ENCODE measurements at regions not wholly inside any gene's neighbourhood (a gene's known extent, or its start where the extent isn't known, plus 50 kb on each side); places are given as distances from the start of the nearest gene placed in this dataset.

DNA sequence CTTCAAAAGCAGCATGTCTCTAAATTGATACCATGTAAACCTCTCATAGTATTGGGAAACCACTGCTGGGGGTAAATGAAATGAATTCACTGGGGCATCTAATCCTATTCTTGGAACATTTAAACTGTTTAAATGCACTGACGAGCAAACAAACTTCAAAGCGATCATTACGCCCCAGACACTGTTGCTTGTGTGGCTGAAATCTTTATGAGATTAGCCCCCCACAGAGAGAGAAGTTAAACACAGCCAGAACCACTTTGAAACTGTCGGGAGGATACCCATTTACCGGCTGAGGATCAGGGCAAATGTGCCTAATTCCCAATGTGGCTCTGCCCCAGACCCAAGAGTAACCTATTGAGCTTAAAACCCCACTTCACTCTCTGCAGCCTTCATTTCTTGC, 308.4 kb upstream of the CDIN1 start:
- H3K27ac ChIP-seq: no peak overlapping the region
- TF ChIP-seq ZFX (IDR thresholded peaks at IDR 0.05; ENCODE audit: borderline replicate concordance) (no peak), CTCF (IDR thresholded peaks at IDR 0.05) (no peak)

- TF ChIP-seq CTCF (IDR thresholded peaks at IDR 0.05) (no peak), ZFX (IDR thresholded peaks at IDR 0.05; ENCODE audit: borderline replicate concordance) (no peak)
- H3K27ac ChIP-seq: no peak overlapping the region
Measured at GRCh38 chr15:36275656-36276055, 303.8 kb upstream of the CDIN1 start.

DNA sequence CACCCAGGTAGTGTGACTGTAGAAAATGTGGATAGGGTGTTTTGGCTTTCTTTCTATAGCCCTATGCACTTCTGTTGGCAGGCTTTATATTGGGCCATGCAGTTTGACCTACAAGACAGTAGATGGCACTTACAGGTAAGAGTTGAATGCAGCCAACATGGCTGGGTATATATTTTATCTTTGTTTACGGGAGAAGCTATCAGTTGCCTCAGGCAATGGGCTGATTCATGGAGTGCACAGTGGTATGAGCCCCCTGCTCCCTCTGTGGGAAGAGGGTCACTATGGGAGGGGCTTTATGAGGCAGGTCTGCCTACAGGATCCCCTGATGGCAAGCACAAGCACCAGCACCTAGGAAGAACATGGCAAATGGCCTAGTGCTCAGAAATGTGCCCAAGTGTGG, 301.2 kb upstream of the CDIN1 start:
- no peak for TF ChIP-seq ZFX (IDR thresholded peaks at IDR 0.05; ENCODE audit: borderline replicate concordance)
- no peak for TF ChIP-seq CTCF (IDR thresholded peaks at IDR 0.05)
- no peak overlapping the region for H3K27ac ChIP-seq

DNA sequence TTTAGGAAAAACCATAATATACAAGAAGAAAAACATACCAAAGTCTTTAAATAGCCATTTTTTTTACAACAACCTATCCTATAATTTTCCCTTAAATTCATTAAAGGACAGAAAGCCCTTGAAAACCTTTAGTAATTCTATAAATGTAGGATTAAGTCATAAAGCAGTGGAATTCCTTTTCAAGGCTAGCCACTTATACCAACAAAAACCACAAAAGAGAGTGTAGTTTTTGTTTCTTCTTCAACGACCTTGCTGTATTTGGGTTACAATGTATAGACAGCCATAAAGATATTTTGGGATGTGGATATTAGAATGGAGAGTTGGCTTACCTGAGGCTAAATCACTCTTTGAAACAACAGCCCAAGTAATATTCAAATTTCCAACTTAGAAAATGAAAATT, 296.6 kb upstream of the CDIN1 start:
- no peak for TF ChIP-seq CTCF (IDR thresholded peaks at IDR 0.05)
- no peak for TF ChIP-seq ZFX (IDR thresholded peaks at IDR 0.05; ENCODE audit: borderline replicate concordance)
- no peak overlapping the region for H3K27ac ChIP-seq

GRCh38 chr15:36284911-36285310, 294.5 kb upstream of the CDIN1 start:
- H3K27ac ChIP-seq: no peak overlapping the region
- TF ChIP-seq ZFX (IDR thresholded peaks at IDR 0.05; ENCODE audit: borderline replicate concordance) (no peak), CTCF (IDR thresholded peaks at IDR 0.05) (no peak)

DNA sequence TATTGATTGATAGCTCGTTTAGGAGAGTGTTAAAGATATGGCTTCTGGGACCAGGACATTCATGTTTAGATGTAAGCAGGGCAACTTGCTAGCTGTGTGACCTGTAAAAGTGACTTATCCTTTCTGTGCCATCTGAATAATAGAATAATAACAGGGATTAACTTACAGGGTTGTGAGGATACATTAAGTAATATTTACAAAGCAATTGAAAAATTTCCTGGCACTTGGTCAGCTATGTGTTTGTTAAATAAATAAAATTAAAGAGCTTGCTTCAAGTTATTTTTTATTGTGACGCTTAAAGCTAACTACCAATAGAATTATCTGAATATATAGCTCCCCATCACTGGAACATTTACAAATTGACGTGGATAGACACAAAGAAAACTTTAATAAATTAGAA, 287.9 kb upstream of the CDIN1 start:
- TF ChIP-seq CTCF (IDR thresholded peaks at IDR 0.05): no peak
- TF ChIP-seq ZFX (IDR thresholded peaks at IDR 0.05; ENCODE audit: borderline replicate concordance): no peak

DNA sequence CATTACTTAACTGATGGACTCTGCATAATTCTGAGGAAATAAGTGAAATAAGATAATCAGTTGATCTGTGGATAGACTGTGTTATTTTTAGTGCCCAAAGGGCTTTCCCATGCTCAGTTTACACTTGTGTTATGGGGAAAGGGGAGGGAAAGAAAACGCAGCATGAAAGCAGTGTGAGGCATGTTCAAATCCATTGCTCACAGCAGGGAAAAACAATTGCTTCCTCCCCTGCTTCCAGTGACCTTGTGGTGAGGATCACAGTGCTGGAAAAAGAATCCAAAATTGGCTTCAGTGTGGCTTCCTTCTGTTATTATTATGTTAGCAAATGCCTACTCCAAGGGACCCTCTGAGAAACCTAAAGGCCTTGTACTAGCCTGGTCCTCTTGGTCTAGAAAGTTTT, 285.1 kb upstream of the CDIN1 start:
- no peak overlapping the region for H3K27ac ChIP-seq
- TF ChIP-seq CTCF (IDR thresholded peaks at IDR 0.05): no peak
- TF ChIP-seq ZFX (IDR thresholded peaks at IDR 0.05; ENCODE audit: borderline replicate concordance): no peak

More for the DNA sequence above, 287.9 kb upstream of the CDIN1 start:
- H3K27ac ChIP-seq: no peak overlapping the region

All from 22Rv1 (cell line).